Neural progenitor cell (in vitro differentiated cells): ENCODE measurements at regions not wholly inside any gene's neighbourhood (a gene's known extent, or its start where the extent isn't known, plus 50 kb on each side); places are given as distances from the start of the nearest gene placed in this dataset.

Experiments used
- DNase-seq: peaks from one replicate; pipeline ENCODE4 v3.0.0-alpha.2; 2016; ENCODE audit warnings: low spot score
- H2AFZ ChIP-seq: fragments of 200-600 bp; sonication (generic); replicated peaks from 2 replicates; pipeline ENCODE4 v1.6.1; 2016; ENCODE audit warnings: antibody characterized with exemption
- H3F3A ChIP-seq: fragments of 200-600 bp; sonication (generic); 2 replicates; pipeline ENCODE4 v1.6.1; 2016; ENCODE audit warnings: antibody characterized with exemption, low read depth
- H3K27ac ChIP-seq: fragments of 200-600 bp; sonication (generic); 2 replicates; pipeline ENCODE4 v1.5.1; 2016; ENCODE audit warnings: mild to moderate bottlenecking
- H3K27me3 ChIP-seq: fragments of 200-600 bp; sonication (generic); 2 replicates; pipeline ENCODE4 v1.6.1; 2016; ENCODE audit warnings: mild to moderate bottlenecking, moderate library complexity
- H3K36me3 ChIP-seq: fragments of 200-600 bp; sonication (generic); 2 replicates; pipeline ENCODE4 v1.5.1; 2016
- H3K4me1 ChIP-seq: fragments of 200-600 bp; sonication (generic); 2 replicates; pipeline ENCODE4 v1.6.1; 2016; ENCODE audit warnings: mixed run types
- H3K4me2 ChIP-seq: fragments of 200-600 bp; sonication (generic); 2 replicates; pipeline ENCODE4 v1.6.1; 2016
- H3K4me3 ChIP-seq: fragments of 200-600 bp; sonication (generic); 2 replicates; pipeline ENCODE4 v1.5.1; 2016
- H3K79me2 ChIP-seq: fragments of 200-600 bp; sonication (generic); 2 replicates; pipeline ENCODE4 v1.6.1; 2016; ENCODE audit warnings: low read depth
- H3K9ac ChIP-seq: fragments of 200-600 bp; sonication (generic); 2 replicates; pipeline ENCODE4 v1.6.1; 2016
- H3K9me3 ChIP-seq: fragments of 200-600 bp; sonication (generic); 2 replicates; pipeline ENCODE4 v1.5.1; 2016; ENCODE audit warnings: low read depth
- H4K20me1 ChIP-seq: fragments of 200-600 bp; sonication (generic); 2 replicates; pipeline ENCODE4 v1.6.1; 2016; ENCODE audit warnings: low read depth
- H3K27ac Mint-ChIP-seq: 3 replicates; pipeline ENCODE4 v1.8.0; 2021; ENCODE audit warnings: mixed read lengths
- H3K27me3 Mint-ChIP-seq: 2 replicates; pipeline ENCODE4 v1.8.0; 2022; ENCODE audit warnings: low read depth, mild to moderate bottlenecking, inconsistent platforms, moderate library complexity, mixed read lengths; ENCODE audit not compliant: insufficient read depth
- H3K36me3 Mint-ChIP-seq: 3 replicates; pipeline ENCODE4 v1.8.0; 2021; ENCODE audit warnings: mixed read lengths
- H3K4me1 Mint-ChIP-seq: 3 replicates; pipeline ENCODE4 v1.8.0; 2021; ENCODE audit warnings: mixed read lengths
- H3K4me3 Mint-ChIP-seq: 3 replicates; pipeline ENCODE4 v1.8.0; 2021; ENCODE audit warnings: mild to moderate bottlenecking, moderate library complexity, mixed read lengths
- H3K9me3 Mint-ChIP-seq: 3 replicates; pipeline ENCODE4 v1.8.0; 2020; ENCODE audit warnings: mixed read lengths
- CTCF ChIP-seq: fragments of 200-600 bp; sonication (generic); IDR thresholded peaks from 2 replicates; pipeline ENCODE4 v1.5.1; 2017; ENCODE audit warnings: antibody characterized with exemption, mild to moderate bottlenecking
- EZH2 ChIP-seq: fragments of 200-600 bp; sonication (generic); IDR thresholded peaks from 2 replicates; pipeline ENCODE4 v1.6.1; 2017; ENCODE audit warnings: antibody characterized with exemption, mild to moderate bottlenecking, moderate library complexity
- EZH2phosphoT487 ChIP-seq: fragments of 200-600 bp; sonication (generic); IDR thresholded peaks from 2 replicates; pipeline ENCODE4 v1.6.1; 2017; ENCODE audit warnings: antibody characterized with exemption

- H3K4me3 Mint-ChIP-seq: no peak overlapping the region
- Histone ChIP-seq H3K79me2 (no peaks in the 10 kb centered on the region), H4K20me1 (no peaks in the 10 kb centered on the region), H3K4me3 (no peak overlapping the region), H3K4me2 (no peak overlapping the region), H3F3A (no peaks in the 10 kb centered on the region), H3K9me3 (no peaks in the 10 kb centered on the region), H3K9ac (no peak overlapping the region), H3K27me3 (no peaks in the 10 kb centered on the region), H3K4me1 (peaks cover 6% of the 10 kb centered on the region), H3K27ac (no peak overlapping the region), H3K36me3 (no peaks in the 10 kb centered on the region), H2AFZ (peak overlapping the region; percentile 40)
- peaks cover 2% of the 10 kb centered on the region for H3K27me3 Mint-ChIP-seq
- TF ChIP-seq EZH2 (no peak), CTCF (no peak), EZH2phosphoT487 (no peak)
- no peaks in the 10 kb centered on the region for H3K36me3 Mint-ChIP-seq
- no peak overlapping the region for H3K27ac Mint-ChIP-seq
- no peaks in the 10 kb centered on the region for H3K9me3 Mint-ChIP-seq
- DNase-seq: no peak
- H3K4me1 Mint-ChIP-seq: peaks cover 6% of the 10 kb centered on the region
These were observed 632.0 kb upstream of the KIRREL3 start for GRCh38 chr11:127632546-127632945.

- no peak overlapping the region for H3K27ac ChIP-seq
- H3K9me3 ChIP-seq: no peaks in the 10 kb centered on the region
- no peak overlapping the region for H3K4me2 ChIP-seq
- Mint-ChIP-seq H3K4me3 (no peak overlapping the region), H3K9me3 (no peaks in the 10 kb centered on the region), H3K4me1 (peaks cover 6% of the 10 kb centered on the region), H3K27me3 (peaks cover 2% of the 10 kb centered on the region), H3K36me3 (no peaks in the 10 kb centered on the region), H3K27ac (no peak overlapping the region)
- DNase-seq: no peak
- H3K9ac ChIP-seq: no peak overlapping the region
- H3K27me3 ChIP-seq: no peaks in the 10 kb centered on the region
- no peaks in the 10 kb centered on the region for H3F3A ChIP-seq
- no peak overlapping the region for H3K4me3 ChIP-seq
- H3K36me3 ChIP-seq: no peaks in the 10 kb centered on the region
- H2AFZ ChIP-seq: no peak overlapping the region
- no peaks in the 10 kb centered on the region for H4K20me1 ChIP-seq
- H3K4me1 ChIP-seq: peaks cover 6% of the 10 kb centered on the region
- no peaks in the 10 kb centered on the region for H3K79me2 ChIP-seq
- no peak for TF ChIP-seq EZH2phosphoT487
These were observed 631.4 kb upstream of the KIRREL3 start for GRCh38 chr11:127631974-127632373.

GRCh38 chr11:127629200-127629599 lies 628.6 kb upstream of the KIRREL3 start:
- H3K27me3 ChIP-seq: no peaks in the 10 kb centered on the region
- H3K36me3 ChIP-seq: no peaks in the 10 kb centered on the region
- H3K4me2 ChIP-seq: no peak overlapping the region
- no peaks in the 10 kb centered on the region for H3K36me3 Mint-ChIP-seq
- no peaks in the 10 kb centered on the region for H3K79me2 ChIP-seq
- no peak overlapping the region for H3K27ac ChIP-seq
- H3K27me3 Mint-ChIP-seq: peaks cover 2% of the 10 kb centered on the region
- no peaks in the 10 kb centered on the region for H3F3A ChIP-seq
- no peaks in the 10 kb centered on the region for H4K20me1 ChIP-seq
- H3K27ac Mint-ChIP-seq: no peak overlapping the region
- H3K4me1 Mint-ChIP-seq: peaks cover 18% of the 10 kb centered on the region
- H3K9me3 ChIP-seq: no peaks in the 10 kb centered on the region
- H2AFZ ChIP-seq: no peak overlapping the region
- no peak for DNase-seq
- TF ChIP-seq CTCF (no peak), EZH2 (no peak), EZH2phosphoT487 (no peak)
- H3K9me3 Mint-ChIP-seq: no peaks in the 10 kb centered on the region
- H3K9ac ChIP-seq: no peak overlapping the region
- no peak overlapping the region for H3K4me3 Mint-ChIP-seq
- peaks cover 9% of the 10 kb centered on the region for H3K4me1 ChIP-seq
- H3K4me3 ChIP-seq: no peak overlapping the region

GRCh38 chr11:127628458-127628785 lies 627.9 kb upstream of the KIRREL3 start:
- Histone ChIP-seq H2AFZ (no peak overlapping the region), H3K4me1 (peaks cover 13% of the 10 kb centered on the region), H3K27ac (no peak overlapping the region), H3K9me3 (no peaks in the 10 kb centered on the region), H3K9ac (no peak overlapping the region), H3K79me2 (no peaks in the 10 kb centered on the region), H3K4me2 (no peak overlapping the region), H3K27me3 (no peaks in the 10 kb centered on the region), H4K20me1 (no peaks in the 10 kb centered on the region), H3F3A (no peaks in the 10 kb centered on the region), H3K4me3 (no peak overlapping the region), H3K36me3 (no peaks in the 10 kb centered on the region)
- TF ChIP-seq EZH2 (no peak), EZH2phosphoT487 (no peak), CTCF (no peak)
- Mint-ChIP-seq H3K27me3 (peaks cover 2% of the 10 kb centered on the region), H3K9me3 (no peaks in the 10 kb centered on the region), H3K27ac (peak overlapping the region; percentile 25), H3K4me3 (no peak overlapping the region), H3K36me3 (no peaks in the 10 kb centered on the region), H3K4me1 (peaks cover 26% of the 10 kb centered on the region)
- no peak for DNase-seq
